ENCODE measurements at regions not wholly inside any gene's neighbourhood (a gene's known extent, or its start where the extent isn't known, plus 50 kb on each side); places are given as distances from the start of the nearest gene placed in this dataset.

- TF ChIP-seq MXI1 (conservative IDR thresholded peaks at IDR 0.05; ENCODE audit: poor library complexity, severe bottlenecking) (no peak), RAD21 (conservative IDR thresholded peaks at IDR 0.05) (no peak), SMC3 (conservative IDR thresholded peaks at IDR 0.05; ENCODE audit: poor library complexity) (no peak), REST (IDR thresholded peaks at IDR 0.05; ENCODE audit: borderline replicate concordance) (no peak), EP300 (conservative IDR thresholded peaks at IDR 0.05; ENCODE audit: poor library complexity, severe bottlenecking) (no peak), CTCF (IDR thresholded peaks at IDR 0.05; ENCODE audit: poor library complexity, severe bottlenecking) (no peak), TAF1 (IDR thresholded peaks at IDR 0.05; ENCODE audit: low read depth) (no peak), POLR2AphosphoS5 (IDR thresholded peaks at IDR 0.05) (no peak), EZH2 (IDR thresholded peaks at IDR 0.05; ENCODE audit: borderline replicate concordance, insufficient read depth, low read length, poor library complexity, severe bottlenecking) (no peak)
- no peak overlapping the region for H2AFZ ChIP-seq (ENCODE audit: low read depth, low read length)
These were observed 74.2 kb upstream of the RASSF8 start for GRCh38 chr12:25884024-25884919.

GRCh38 chr12:25884920-25885234 is 73.6 kb upstream of the RASSF8 start:
- no peaks in the 10 kb centered on the region for H3K36me3 ChIP-seq (ENCODE audit: insufficient read depth, low read length)
- H3K27me3 ChIP-seq (ENCODE audit: insufficient read depth, low read depth, low read length): no peaks in the 10 kb centered on the region
- no peak overlapping the region for H3K4me2 ChIP-seq (ENCODE audit: low read length)
- H4K20me1 ChIP-seq (ENCODE audit: insufficient read depth): no peaks in the 10 kb centered on the region
- H3K4me3 ChIP-seq (ENCODE audit: low read length): no peak overlapping the region
- no peaks in the 10 kb centered on the region for H3K9me3 ChIP-seq (ENCODE audit: low read length)
- no peaks in the 10 kb centered on the region for H3F3A ChIP-seq (ENCODE audit: insufficient read depth, low read length, poor library complexity, severe bottlenecking)
- no peaks in the 10 kb centered on the region for H3K79me2 ChIP-seq (replicated peaks; ENCODE audit: insufficient read depth, low read length)
- H3K9ac ChIP-seq (ENCODE audit: low read length): no peak overlapping the region
- TF ChIP-seq EP300 (conservative IDR thresholded peaks at IDR 0.05; ENCODE audit: poor library complexity, severe bottlenecking): no peak
- TF ChIP-seq CTCF (IDR thresholded peaks at IDR 0.05; ENCODE audit: poor library complexity, severe bottlenecking): no peak
- no peak for TF ChIP-seq SMC3 (conservative IDR thresholded peaks at IDR 0.05; ENCODE audit: poor library complexity)
- no peak overlapping the region for H2AFZ ChIP-seq (ENCODE audit: low read depth, low read length)
- no peaks in the 10 kb centered on the region for H3K9me2 ChIP-seq (ENCODE audit: insufficient read depth, low read length)
- H3K27ac ChIP-seq (ENCODE audit: low read length): no peak overlapping the region

More at GRCh38 chr12:25884024-25884919, 74.2 kb upstream of the RASSF8 start:
- Histone ChIP-seq H3K9ac (ENCODE audit: low read length) (no peak overlapping the region), H3K27ac (ENCODE audit: low read length) (no peak overlapping the region), H3K4me3 (ENCODE audit: low read length) (no peak overlapping the region), H3F3A (ENCODE audit: insufficient read depth, low read length, poor library complexity, severe bottlenecking) (no peaks in the 10 kb centered on the region), H3K9me3 (ENCODE audit: low read length) (no peaks in the 10 kb centered on the region), H3K4me2 (ENCODE audit: low read length) (no peak overlapping the region), H3K36me3 (ENCODE audit: insufficient read depth, low read length) (no peaks in the 10 kb centered on the region), H3K9me2 (ENCODE audit: insufficient read depth, low read length) (no peaks in the 10 kb centered on the region), H3K79me2 (replicated peaks; ENCODE audit: insufficient read depth, low read length) (no peaks in the 10 kb centered on the region), H4K20me1 (ENCODE audit: insufficient read depth) (no peaks in the 10 kb centered on the region), H3K27me3 (ENCODE audit: insufficient read depth, low read depth, low read length) (no peaks in the 10 kb centered on the region)

Data from neural cell (in vitro differentiated cells).